GM10266 (cell line): ENCODE measurements at regions not wholly inside any gene's neighbourhood (a gene's known extent, or its start where the extent isn't known, plus 50 kb on each side); places are given as distances from the start of the nearest gene placed in this dataset.
A peak's percentile ranks its signal among the peaks of the same experiment; 100 is the strongest.

Source experiments
- DNase-seq: peaks from one replicate; pipeline ENCODE4 v3.0.0; 2012; ENCODE audit errors: extremely low spot score
- CTCF ChIP-seq: IDR thresholded peaks from 2 replicates; pipeline ENCODE4 v1.5.1; 2012; ENCODE audit warnings: mild to moderate bottlenecking, low read depth; ENCODE audit not compliant: control insufficient read depth, insufficient read depth; ENCODE audit errors: missing control alignments

GRCh38 chr12:97397008-97397407 is 65.6 kb upstream of the RMST start:
- TF ChIP-seq CTCF: no peak
- no peak for DNase-seq

DNA sequence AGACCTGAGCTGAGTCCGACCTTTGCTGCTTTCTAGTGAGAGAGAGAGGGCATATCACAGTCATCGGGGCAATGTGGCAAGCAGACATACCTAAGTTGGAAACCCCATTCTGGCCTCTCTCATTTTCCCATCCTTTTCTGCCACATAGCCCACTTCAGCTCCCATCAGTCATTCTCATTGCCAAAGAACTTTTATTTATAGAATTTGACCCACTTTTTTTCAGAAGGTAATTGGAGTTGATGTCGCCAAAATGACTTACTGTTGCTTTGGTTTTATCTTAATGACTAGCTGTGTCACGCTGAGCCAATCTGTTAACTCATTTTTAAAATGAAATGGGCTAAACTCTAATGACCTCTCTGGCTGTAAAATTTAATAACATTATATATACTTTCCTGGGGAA is 63.9 kb upstream of the RMST start:
- TF ChIP-seq CTCF: no peak
- no peak for DNase-seq

- no peak for TF ChIP-seq CTCF
- DNase-seq: no peak
These were observed 58.5 kb upstream of the RMST start for GRCh38 chr12:97404093-97404492.

GRCh38 chr12:97404543-97404942 is 58.1 kb upstream of the RMST start:
- peak; percentile 35 for DNase-seq
- TF ChIP-seq CTCF: peak; percentile 75

DNA sequence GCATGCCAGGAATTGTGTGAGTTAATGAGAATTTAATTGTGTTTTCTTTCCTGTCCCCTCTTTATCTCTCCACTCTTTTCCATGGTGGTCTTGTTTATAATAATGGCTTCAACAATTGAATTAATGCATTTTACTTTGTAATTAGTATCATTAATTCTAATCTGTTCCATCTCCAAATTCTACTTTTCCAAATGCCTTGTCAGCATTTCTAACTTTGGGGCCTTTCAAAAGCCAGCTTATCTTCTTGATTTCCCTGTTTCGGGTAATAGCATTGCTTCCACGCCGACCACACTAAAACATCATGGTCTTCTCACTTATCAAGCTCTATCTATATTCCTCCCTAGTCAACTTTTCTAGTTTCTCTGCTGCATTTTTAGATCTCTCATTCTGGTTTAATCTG is 54.2 kb upstream of the RMST start:
- TF ChIP-seq CTCF: no peak
- DNase-seq: no peak

GRCh38 chr12:97411341-97411740 is 51.3 kb upstream of the RMST start:
- no peak for DNase-seq
- no peak for TF ChIP-seq CTCF
